ENCODE measurements at regions not wholly inside any gene's neighbourhood (a gene's known extent, or its start where the extent isn't known, plus 50 kb on each side); places are given as distances from the start of the nearest gene placed in this dataset.

DNA sequence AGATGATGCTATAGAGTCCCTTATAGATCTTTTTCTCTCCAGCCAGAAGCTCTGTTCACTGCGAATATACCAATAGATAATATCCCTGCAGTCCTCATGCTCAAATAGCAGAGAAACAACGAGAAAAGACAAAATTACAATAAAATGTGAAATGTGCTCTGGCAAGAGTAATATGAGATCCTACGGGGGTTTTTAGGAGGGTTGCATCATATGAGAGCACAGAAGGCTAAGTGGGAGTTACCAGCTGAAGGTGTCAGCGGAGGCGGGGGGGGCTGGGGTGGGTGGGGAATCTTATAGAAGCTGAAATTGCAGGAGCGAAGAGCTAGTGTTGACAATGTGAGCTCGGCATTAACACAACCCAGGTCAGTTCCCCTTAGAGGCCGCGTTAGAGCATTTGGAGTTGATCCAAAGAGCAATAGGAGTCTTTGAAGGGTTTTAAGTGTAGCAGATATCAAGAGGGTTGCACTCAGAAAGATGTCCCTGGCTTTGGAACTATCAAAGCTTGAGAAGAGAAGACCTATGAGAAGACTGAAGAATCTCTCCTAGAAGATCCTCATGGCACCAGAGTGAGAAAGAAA lies 109.7 kb downstream of the BASP1 start:
- TF ChIP-seq, protein P1, sequence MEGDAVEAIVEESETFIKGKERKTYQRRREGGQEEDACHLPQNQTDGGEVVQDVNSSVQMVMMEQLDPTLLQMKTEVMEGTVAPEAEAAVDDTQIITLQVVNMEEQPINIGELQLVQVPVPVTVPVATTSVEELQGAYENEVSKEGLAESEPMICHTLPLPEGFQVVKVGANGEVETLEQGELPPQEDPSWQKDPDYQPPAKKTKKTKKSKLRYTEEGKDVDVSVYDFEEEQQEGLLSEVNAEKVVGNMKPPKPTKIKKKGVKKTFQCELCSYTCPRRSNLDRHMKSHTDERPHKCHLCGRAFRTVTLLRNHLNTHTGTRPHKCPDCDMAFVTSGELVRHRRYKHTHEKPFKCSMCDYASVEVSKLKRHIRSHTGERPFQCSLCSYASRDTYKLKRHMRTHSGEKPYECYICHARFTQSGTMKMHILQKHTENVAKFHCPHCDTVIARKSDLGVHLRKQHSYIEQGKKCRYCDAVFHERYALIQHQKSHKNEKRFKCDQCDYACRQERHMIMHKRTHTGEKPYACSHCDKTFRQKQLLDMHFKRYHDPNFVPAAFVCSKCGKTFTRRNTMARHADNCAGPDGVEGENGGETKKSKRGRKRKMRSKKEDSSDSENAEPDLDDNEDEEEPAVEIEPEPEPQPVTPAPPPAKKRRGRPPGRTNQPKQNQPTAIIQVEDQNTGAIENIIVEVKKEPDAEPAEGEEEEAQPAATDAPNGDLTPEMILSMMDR (IDR thresholded peaks at IDR 0.05) = no peak
- TF ChIP-seq POLR2A (IDR thresholded peaks at IDR 0.05) = no peak
